HG03442 (cell line): ENCODE measurements at regions not wholly inside any gene's neighbourhood (a gene's known extent, or its start where the extent isn't known, plus 50 kb on each side); places are given as distances from the start of the nearest gene placed in this dataset.

ENCODE experiments used
- ATAC-seq: cut with Tn5 transposase; IDR thresholded peaks from one replicate; pipeline ENCODE4 v1.9.1; 2021; ENCODE audit warnings: mild to moderate bottlenecking, moderate library complexity; ENCODE audit not compliant: unreplicated experiment

DNA sequence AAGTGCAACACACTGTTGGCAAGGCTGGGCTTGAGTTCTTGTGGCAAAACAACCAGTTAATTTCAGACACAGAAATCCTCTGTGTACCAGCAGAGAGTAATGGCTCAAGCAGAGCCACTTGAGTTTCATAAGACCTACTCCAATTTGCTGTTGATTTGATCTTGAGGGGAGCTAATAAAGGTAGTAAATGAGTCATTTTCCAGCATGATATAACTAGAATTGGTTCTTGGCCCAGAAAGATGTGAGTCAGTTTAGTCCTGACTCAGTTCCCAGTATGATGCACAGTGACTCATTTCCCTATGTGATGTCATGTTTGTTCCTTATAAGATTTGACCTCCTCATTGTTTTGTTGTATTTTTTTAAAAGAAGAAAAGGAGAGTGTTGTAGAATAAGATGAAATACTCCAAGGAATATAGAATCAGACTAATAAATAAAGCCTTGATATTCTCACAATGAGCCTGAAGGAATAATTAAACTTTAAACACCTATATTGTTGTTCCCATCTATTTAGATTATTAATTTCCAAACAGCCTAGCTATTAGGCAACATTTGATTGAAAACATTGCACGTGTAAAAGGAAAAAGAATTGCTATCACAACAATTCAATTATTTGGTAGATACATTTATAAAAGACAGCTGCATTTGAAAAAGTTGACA, 186.2 kb downstream of the REEP3 start:
- peak; percentile 91 for ATAC-seq

DNA sequence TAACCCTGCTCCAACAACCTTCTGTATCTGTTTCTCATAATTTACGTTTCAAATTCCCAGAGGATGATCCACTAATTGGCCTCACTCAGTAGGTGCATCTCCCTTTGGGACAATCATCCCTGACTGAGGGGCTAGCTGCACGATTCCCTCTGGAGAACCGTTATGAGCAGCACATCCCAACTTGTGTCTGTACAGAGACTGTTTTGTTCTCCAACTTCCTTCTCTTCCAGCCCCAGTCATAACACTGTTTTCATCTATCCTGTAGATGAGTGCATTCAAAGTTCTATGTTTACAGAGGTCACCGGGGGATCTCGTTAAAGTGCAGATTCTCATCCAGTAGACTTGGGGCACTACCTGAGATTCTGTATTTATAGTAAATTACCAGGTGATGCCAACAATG, 187.2 kb downstream of the REEP3 start:
- no peak for ATAC-seq

DNA sequence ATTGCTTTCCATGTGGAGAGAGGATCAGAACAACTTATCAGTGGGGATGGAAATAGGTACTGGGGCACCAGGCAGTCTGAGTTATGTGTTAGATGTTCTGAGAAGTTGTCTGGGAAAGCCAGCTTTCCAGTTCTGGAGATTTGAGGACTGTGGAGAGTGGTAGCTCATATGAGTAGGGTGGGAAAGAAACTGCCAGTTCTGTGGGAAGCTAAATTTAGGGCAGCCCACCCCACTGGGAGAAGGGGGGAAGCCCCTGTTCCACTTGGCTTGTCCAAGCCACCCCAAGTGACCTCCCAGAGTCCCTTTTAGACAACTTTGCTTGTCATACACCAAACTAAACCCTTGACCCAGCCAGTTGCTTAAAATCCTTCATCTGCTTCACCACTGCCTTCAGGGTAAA, 189.5 kb downstream of the REEP3 start:
- ATAC-seq: no peak

DNA sequence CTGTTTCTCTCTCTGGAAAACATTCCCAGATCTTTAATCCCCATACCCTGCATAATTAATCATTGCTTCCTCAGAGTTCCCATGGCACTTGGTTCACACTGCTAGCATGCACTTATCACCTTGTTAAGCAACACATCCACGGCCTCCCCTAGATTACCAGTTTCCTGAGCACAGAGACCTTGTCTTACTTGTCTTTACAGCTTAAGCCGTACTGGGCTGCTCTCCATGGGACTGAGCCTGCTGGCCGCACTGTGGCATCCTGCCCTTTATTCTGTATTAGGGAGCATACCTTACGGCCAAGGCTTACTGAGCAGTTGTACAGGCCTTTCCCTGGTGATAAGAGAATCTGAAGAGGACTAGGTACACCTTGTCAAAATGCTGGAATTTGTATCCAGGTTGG, 190.2 kb downstream of the REEP3 start:
- no peak for ATAC-seq

DNA sequence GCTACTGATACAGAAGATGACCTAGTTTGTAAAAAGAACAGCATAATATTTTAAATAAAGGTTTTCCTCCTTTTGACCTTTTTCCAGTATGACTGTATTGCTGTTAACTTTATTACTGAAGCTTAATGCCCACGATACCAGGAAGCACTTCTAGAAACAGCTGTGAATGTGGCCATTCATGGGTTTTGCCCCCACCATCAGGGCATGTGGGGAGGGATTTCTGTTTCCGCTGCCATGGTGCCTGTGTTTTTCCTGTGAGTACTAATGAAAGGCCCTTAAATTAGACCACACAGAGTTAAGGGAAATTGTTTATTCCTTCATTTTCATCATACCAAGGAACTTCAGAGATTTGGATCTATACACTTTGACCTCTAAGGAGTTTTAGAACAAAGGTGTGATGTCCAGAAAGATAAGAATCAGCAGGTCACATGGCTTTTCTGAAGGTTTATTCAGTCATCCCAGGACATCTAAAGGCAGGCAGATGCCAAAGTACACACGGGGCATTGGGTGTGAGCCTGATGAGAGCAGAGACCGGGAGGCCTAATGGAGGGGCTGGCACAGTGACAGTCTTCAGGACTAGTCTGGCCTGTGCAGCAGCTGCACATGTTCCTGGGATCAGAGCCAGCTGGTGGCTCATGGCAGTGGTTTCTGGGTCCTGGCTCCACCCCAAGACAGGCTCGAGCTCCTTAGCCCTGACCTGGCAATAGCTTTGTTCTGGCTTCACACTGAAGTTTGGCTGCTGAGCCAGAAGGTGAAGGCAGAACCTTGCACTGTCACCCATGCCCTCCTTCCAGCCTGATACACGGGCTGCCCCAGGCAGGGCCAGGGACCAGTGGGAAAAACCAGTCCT, 190.9 kb downstream of the REEP3 start:
- no peak for ATAC-seq

DNA sequence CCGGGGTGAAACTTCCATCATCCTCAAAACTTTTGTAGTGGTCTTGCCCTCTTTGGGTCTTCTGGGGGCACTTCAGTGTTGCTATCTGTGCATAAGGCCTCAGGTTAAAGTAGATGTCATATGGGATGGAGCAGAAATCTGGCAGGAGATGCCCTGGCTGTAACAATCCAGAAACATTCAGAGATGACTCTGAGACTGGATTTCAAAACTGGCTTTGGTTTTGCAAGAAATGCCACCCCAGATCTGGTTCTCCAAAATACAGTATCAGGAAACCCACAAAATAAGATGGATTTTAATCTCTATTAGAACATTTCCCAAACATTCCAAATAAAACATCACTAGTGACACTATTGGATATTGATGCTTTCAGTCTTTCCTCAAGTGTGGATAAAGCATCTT, 191.5 kb downstream of the REEP3 start:
- no peak for ATAC-seq

DNA sequence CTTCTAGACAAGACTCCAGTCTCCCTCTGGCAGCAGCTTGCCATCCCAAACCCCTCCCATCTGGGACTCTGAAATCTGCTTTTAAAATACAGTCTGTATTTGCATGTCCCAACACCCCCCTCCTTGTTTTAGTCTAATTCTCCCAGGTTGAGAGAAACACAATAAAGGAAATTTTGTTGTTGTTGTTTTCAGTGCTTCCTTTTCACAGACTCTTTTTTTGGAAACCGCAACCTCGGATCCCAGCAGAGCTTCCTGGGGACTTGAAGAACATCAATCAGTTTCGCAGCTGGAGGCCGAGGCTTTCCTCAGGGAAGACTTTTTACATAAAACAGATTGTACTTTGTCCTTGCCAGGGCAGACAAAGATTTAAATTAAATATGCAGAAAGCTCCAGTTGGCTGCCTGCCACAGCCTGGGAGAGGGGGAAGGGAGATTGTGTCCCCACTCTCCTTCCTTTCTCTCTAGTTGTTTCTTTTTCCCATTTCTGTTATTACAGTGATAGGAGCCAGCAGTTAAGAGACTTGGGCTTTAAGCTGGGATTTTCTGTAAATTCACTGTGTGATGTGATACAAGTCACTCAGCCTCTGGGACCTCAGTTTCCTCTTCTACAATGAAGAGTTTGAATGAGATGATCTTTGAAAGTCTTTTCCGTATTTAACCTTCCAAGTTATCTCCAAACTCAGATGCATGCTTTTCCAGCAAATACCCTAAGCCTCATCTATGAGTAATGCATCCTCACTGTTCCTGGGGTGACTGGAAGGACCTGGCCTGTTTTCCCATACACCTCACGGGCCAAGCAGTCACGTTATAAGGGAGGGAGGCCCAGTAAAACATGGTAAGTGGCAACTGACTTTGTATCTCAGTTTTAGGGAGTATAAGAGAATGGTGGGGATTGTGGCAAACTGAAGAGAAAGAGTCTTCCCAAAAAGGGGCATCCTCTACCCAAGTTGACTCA, 192.3 kb downstream of the REEP3 start:
- no peak for ATAC-seq

DNA sequence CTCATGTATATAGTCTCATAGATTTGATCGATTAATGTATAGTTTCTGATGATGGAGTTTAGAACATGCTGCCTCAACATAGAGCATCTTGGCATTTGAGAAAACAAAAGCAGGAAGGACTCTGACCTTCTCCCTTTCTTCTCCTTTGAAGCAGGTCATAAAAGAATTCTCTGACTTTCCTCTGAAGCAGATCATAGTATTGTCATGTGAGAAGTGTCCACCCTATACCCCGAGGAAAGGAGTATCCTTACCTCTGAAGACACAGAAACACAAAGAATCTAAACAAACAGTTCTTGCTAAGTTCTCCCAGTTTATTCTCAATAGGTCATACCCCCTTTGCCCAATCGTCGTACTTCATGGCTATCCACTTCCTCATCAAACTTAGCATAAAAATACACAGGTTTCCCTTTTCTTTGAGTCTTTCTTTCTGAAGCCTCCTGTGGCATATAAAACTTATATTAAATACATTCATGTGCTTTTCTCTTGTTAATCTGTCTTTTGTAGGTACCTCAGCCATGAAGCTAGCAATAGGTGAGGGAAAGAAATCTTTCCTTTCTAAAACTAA, 194.9 kb downstream of the REEP3 start:
- ATAC-seq: no peak

DNA sequence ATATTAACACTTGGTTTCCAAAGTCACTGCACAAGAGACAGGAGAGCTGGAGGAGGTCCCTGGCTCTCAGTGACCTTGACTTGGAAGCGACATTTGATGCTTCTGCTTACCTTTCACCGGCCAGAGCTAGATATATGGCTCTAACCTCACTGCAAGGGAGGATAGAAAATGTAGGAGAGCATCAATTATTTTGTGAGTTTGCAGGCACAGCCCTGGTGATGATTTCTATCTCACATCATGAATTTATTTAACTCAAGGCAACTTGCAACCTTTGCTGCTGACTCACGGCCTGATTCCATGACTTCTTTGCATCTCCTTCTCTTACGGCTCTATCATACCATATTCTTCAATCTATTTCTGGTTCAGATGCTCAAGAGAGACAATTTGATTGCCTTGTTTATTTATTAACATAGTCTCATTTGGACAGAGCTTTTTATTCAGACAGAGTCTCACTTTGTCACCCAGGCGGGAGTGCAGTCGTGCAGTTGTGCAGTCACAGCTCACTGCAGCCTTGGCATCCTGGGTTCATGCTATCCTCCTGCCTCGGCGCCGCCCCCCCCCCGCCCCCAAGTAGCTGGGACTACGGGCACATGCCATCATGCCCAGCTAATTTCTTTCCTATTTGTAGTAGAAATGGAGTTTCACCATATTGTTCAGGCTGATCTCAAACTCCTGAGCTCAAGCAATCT, 196.0 kb downstream of the REEP3 start:
- no peak for ATAC-seq

DNA sequence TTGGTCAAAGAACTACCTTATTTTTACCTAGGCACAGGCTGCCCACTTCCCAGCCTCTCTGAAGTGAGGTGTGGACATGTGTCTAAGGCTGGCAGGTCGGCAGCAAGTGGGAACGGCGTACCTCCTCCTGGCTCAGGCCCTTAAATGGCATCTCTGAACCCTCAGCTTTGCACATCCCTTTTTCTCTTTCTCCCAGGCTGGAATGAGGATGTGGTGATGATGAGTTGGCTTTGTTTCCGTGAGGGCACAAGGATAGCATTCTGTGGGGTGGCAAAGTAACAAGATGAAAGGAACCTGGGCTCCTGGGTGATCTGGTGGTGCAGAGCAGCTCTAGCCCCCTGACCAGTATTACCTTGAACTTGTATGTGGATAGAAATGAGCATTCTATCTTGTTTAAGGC, 196.8 kb downstream of the REEP3 start:
- no peak for ATAC-seq

DNA sequence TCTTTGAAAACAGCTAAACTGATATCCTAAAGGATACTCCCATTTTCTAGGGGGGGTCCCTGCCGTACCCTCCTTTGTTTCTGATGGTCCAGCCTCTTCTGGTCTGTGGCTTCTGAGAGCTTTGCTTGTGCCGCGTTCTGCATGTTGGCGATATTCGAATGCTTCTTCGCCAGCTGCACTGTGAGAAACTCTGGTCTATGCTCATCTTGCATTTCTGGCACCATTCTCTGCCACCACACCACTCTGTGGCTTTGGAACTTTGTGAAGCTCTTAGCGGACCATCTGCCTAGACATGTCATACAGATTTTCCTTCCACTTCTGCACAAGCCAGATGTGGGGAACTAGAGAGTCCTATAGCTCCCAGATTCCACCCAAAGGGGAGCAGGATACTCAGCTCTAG, 197.2 kb downstream of the REEP3 start:
- ATAC-seq: no peak

DNA sequence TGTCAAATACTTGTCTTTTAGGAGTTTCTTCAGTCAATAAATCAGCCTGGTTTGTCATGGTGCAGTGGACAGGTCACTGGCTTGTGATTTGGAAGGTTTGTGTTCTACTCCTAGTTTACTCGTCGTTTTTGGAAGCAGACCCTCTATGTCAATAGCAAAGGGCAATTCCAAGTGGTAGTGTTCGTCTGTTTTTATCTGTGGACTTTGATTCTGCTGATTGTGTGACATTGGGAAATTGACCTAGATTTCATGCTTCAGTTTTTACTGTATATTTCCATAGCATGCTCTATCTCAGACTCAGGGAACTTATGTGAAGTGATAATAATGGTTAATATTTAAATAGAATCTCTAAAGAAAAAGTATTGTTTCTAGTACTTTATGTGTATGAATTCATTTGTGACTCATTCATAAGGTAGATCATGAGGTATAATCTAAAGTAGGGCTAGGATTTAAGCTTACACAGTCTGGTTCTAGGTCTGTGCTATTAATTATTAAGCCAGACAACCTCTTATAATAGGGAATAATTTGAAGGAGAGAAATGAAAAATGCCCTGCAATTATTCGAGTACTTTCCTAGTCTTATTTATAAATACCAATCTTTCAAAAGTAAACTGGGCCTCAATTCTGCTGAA, 198.1 kb downstream of the REEP3 start:
- no peak for ATAC-seq

DNA sequence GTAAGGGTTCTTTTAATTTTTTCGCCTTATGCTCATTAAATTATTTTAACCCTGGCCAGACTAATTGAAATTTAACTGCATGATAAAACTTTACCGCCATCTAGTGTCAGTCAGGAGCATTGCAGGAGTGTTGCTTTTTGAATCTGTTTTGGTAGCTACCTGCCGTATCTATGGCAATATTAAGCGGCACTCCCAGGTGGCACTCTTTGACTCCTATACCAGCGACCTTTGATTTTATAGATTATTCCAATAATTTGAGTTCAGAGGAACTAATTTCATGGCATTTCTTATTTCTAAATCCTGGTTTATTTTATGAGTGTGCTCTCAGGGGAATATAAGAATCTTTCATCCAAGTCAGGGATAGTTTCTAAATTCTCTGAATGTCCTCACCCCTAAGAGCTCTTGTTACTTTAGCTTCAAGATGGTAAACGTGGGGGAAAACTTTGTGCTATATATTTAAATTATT, 198.9 kb downstream of the REEP3 start:
- ATAC-seq: peak; percentile 52

DNA sequence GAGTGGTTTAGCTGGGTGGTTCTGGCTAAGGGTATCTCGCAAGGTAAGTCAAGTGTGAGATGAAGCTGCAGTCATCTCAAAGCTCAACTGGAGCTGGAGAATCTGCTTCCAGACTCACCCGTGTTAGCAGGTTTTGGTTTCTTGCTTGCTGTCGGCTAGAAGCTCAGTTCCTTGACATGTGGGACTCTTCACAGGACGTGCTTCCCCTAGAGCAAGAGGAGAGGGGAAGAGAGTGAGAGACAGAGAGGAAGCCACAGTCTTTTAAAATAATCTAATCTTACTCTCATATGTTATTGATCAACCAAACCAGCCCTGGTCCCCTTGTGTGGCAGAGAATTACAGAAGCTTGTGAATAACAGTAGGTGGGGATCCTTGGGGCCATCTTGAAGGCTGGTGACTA, 199.5 kb downstream of the REEP3 start:
- ATAC-seq: peak; percentile 42

DNA sequence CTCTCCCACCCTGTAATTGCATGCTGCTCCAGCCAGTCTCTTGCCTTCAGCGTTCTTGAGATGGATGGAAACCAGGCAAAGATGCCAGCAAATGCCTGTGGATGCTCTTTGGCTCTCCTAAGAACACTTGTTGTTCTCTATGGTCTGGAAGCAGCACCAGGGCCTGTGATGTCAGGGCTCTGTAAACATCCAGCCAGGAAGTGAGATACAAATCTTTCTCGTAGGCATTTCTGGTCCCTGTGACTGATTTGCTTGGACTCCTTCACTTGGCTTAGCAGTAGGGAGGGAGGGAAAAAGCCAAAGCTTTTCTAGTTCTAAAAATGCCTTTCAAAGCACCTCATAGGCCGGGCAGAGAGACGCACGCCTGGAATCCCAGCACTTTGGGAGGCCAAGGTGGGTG, 201.3 kb downstream of the REEP3 start:
- ATAC-seq: no peak

DNA sequence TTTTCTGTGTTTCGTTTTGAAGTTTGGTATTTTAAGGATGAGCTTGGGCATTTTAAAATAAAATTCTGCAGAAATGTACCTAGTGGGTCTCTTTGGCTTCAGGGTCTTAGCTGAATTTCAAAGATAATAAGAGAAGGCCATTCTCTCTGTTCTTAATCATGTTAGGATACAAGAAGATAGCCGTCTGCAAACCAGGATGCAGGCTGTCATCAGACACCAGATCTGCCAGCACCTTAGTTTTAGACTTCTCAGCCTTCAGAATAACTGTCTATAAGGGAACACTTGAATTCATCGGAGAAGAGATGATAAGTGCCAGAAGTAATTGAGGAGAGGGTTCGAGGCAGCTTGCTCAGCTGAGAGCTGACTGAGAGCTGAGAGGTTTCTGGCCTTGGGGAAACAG, 202.1 kb downstream of the REEP3 start:
- ATAC-seq: no peak

DNA sequence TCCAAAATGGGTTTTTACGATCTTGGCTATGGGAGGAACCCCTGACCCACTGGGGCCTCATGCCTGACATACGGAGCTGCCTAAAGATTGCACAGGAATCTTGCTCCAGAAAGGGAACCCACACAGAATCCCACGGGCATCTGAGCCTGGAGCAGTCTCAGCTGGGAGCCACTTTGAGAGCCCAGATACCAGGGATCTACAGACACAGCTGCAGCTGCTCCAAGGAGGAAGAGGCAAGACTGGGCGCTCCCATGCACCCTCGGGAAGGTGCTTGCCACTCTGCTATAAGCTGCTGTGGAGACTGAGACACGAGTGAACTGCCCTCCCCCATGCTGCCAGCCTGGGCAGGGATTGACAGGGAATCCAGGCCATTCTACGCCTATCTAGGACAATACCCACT, 202.5 kb downstream of the REEP3 start:
- ATAC-seq: no peak

DNA sequence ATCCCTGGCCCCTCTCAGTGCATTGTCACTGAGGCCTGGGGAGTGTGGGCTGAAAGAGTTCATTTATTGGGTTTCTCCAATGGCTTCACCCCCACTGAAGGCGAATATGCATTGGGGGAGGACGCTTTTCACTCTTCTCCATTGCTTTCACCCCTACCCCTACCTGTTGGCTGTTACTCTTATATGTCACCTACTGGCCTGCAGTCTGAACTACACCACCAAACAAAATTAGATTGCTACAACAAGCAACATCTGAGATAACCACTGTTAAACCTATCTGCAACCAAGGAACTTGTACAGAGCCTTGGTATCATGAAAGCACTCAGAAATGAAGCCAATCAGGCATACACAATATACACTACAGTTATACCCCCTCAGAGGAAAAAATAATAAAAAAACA, 203.7 kb downstream of the REEP3 start:
- no peak for ATAC-seq

DNA sequence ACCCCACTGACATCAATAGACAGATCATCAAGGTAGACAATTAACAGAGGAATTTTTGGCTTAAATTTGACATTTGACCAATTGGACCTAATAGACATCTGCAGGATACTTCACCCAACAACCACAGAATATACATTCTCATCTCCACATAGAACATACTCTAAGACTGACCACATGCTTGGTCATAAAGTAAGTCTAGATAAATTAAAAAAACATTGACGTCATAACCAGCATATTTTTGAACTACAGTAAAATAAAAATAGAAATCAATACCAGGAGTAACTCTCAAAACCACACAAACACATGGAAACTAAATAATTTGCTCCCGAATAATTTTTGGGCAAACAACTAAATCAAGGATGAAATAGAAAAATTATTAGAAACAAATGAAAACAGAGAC, 205.7 kb downstream of the REEP3 start:
- ATAC-seq: no peak

DNA sequence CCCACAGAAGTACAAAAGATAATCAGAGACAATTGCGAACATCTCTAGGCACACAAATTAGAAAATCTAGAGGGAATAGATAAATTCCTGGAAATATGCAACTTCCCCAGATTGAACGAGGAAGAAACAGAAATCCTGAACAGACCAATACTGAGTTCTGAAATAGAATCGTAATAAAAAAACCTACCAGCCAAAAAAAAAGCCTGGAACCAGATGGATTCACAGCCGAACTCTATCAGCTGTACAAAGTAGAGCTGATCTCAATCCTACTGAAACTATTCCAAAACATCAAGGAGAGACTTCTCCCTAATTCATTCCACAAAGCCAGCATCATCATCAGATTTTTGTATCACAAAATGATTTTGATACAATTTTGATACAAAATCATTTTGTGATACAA, 206.4 kb downstream of the REEP3 start:
- ATAC-seq: no peak
